Lower leg skin (tissue), 3 donors: ENCODE measurements at regions not wholly inside any gene's neighbourhood (a gene's known extent, or its start where the extent isn't known, plus 50 kb on each side); places are given as distances from the start of the nearest gene placed in this dataset.

Experiments used
- CTCF ChIP-seq, 3 donors: fragments of 450-650 bp; IDR thresholded peaks; one replicate each; pipeline ENCODE4 v1.5.1; 2016; ENCODE audit warnings: antibody characterized with exemption in 3 of 3, mild to moderate bottlenecking in 3 of 3, moderate library complexity in 2 of 3
- POLR2A ChIP-seq, 2 donors: fragments of 450-650 bp; IDR thresholded peaks; one replicate each; pipeline ENCODE4 v1.6.1; 2016 to 2017; ENCODE audit warnings: antibody characterized with exemption in 2 of 2, mild to moderate bottlenecking in 1 of 2, moderate library complexity in 1 of 2

DNA sequence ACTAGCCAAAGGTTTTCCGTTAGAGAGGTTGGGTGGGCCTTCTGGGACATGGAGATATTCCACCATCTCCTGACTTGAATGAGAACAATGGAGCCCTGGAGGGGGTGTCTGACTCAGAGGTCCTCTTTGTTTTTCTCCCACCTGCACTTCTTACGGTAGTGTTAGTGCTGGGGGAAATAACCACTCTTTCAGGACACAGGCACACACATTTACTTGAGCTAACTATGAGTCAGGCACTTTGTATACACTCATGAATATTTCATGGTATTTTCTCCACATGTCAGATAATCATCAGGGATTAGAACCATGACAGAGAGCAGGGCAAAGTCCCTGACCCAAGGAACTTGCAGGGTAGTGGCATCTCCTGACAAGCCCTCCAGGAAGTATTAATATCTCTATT, 439.1 kb downstream of the TSN start:
- TF ChIP-seq CTCF (IDR thresholded peaks at IDR 0.05) (no peak), POLR2A (IDR thresholded peaks at IDR 0.05) (no peak)
